Trophoblast cell (in vitro differentiated cells and primary cell): ENCODE measurements at regions not wholly inside any gene's neighbourhood (a gene's known extent, or its start where the extent isn't known, plus 50 kb on each side); places are given as distances from the start of the nearest gene placed in this dataset.
A peak's percentile ranks its signal among the peaks of the same experiment; 100 is the strongest.

Experiments
- DNase-seq, 2 donors: peaks; one replicate each; pipeline ENCODE4 v3.0.0-alpha.2; 2016
- H2AFZ ChIP-seq: 2 replicates; pipeline ENCODE4 v1.6.1; 2013; ENCODE audit warnings: low read length, moderate library complexity, mild to moderate bottlenecking; ENCODE audit not compliant: insufficient read depth, poor library complexity
- H2AK5ac ChIP-seq: 2 replicates; pipeline ENCODE4 v1.6.1; 2013; ENCODE audit warnings: mild to moderate bottlenecking, low read length
- H2BK120ac ChIP-seq: 2 replicates; pipeline ENCODE4 v1.6.1; 2013; ENCODE audit warnings: low read length, mild to moderate bottlenecking, moderate library complexity; ENCODE audit not compliant: insufficient read depth, poor library complexity
- H2BK12ac ChIP-seq: 2 replicates; pipeline ENCODE4 v1.6.1; 2013; ENCODE audit warnings: mild to moderate bottlenecking, low read length, moderate library complexity
- H2BK5ac ChIP-seq: 2 replicates; pipeline ENCODE4 v1.6.1; 2013; ENCODE audit warnings: low read length, low read depth, moderate library complexity, mild to moderate bottlenecking; ENCODE audit not compliant: poor library complexity
- H3K14ac ChIP-seq: 2 replicates; pipeline ENCODE4 v1.6.1; 2013; ENCODE audit warnings: mild to moderate bottlenecking, low read length
- H3K18ac ChIP-seq: 2 replicates; pipeline ENCODE4 v1.6.1; 2013; ENCODE audit warnings: mild to moderate bottlenecking, low read length
- H3K23ac ChIP-seq: 2 replicates; pipeline ENCODE4 v1.6.1; 2013; ENCODE audit warnings: low read length
- H3K27ac ChIP-seq: 2 replicates; pipeline ENCODE4 v1.5.1; 2013; ENCODE audit warnings: low read depth, mild to moderate bottlenecking, inconsistent platforms, low read length, moderate library complexity
- H3K27me3 ChIP-seq: 2 replicates; pipeline ENCODE4 v1.6.1; 2013; ENCODE audit warnings: inconsistent platforms, mild to moderate bottlenecking, low read length, moderate library complexity; ENCODE audit not compliant: insufficient read depth
- H3K36me3 ChIP-seq, 2 experiments: 1 replicate in 1 of 2; 2 replicates in 1 of 2; pipeline ENCODE4 v1.6.1; 2013; ENCODE audit warnings: low read length in 2 of 2, mild to moderate bottlenecking in 2 of 2, moderate library complexity in 1 of 2; ENCODE audit not compliant: insufficient read depth in 2 of 2, control insufficient read depth in 1 of 2
- H3K4ac ChIP-seq: 2 replicates; pipeline ENCODE4 v1.6.1; 2013; ENCODE audit warnings: low read depth, mild to moderate bottlenecking, low read length, moderate library complexity
- H3K4me1 ChIP-seq, 2 experiments: 1 replicate in 1 of 2; 2 replicates in 1 of 2; pipeline ENCODE4 v1.6.1; 2013; ENCODE audit warnings: low read length in 2 of 2, mild to moderate bottlenecking in 2 of 2, moderate library complexity in 1 of 2; ENCODE audit not compliant: insufficient read depth in 2 of 2, control insufficient read depth in 1 of 2
- H3K4me2 ChIP-seq: 2 replicates; pipeline ENCODE4 v1.6.1; 2013; ENCODE audit warnings: inconsistent platforms, mild to moderate bottlenecking, low read length, moderate library complexity
- H3K4me3 ChIP-seq: 2 replicates; pipeline ENCODE4 v1.5.1; 2013; ENCODE audit warnings: mild to moderate bottlenecking, low read depth, low read length, inconsistent platforms
- H3K79me1 ChIP-seq: one replicate; pipeline ENCODE4 v1.6.1; 2013; ENCODE audit warnings: low read length
- H3K79me2 ChIP-seq: 2 replicates; pipeline ENCODE4 v1.6.1; 2013; ENCODE audit warnings: low read length, mild to moderate bottlenecking; ENCODE audit not compliant: control insufficient read depth, insufficient read depth, poor library complexity
- H3K9ac ChIP-seq: 2 replicates; pipeline ENCODE4 v1.6.1; 2013; ENCODE audit warnings: mild to moderate bottlenecking, low read length
- H3K9me3 ChIP-seq: 2 replicates; pipeline ENCODE4 v1.6.1; 2013; ENCODE audit warnings: low read depth, mild to moderate bottlenecking, control low read depth, inconsistent platforms, low read length; ENCODE audit not compliant: insufficient read depth
- H4K12ac ChIP-seq: 2 replicates; pipeline ENCODE4 v1.6.1; 2013; ENCODE audit warnings: low read depth, mild to moderate bottlenecking, low read length, moderate library complexity
- H4K8ac ChIP-seq: 2 replicates; pipeline ENCODE4 v1.6.1; 2013; ENCODE audit warnings: low read depth, mild to moderate bottlenecking, low read length, moderate library complexity
- H4K91ac ChIP-seq: one replicate; pipeline ENCODE4 v1.6.1; 2013; ENCODE audit warnings: low read depth, mild to moderate bottlenecking, low read length, moderate library complexity
- WGBS: extraction: QIAGEN DNeasy Blood & Tissue Kit; methylation state at CpG from one replicate; pipeline ENCODE4 v1.1.7; 2013; ENCODE audit warnings: missing lambda C conversion rate; ENCODE audit not compliant: insufficient read length, insufficient coverage; ENCODE audit errors: extremely low coverage; 5-methylcytosine and 5-hydroxymethylcytosine counted together

DNA sequence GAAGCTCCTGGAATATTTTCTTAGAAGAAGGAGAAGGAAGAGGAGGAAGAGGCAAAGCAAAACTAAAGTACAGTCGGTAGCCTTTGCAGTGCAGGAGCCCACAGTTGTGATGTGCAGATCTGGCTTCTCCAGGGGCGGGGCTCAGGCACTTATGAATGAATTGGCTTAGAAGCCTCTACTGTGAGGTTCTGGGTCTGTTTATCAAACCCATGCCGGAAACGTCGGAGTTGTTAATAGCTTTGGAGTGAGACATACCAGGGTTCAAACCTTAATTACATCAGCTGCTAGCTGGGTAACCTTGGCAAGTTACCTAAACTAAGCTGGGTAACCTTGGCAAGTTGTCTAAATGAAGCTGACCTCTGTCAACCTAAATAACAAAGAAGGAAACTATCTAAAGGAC is 89.3 kb upstream of the PITRM1 start:
- no peak overlapping the region for H4K91ac ChIP-seq
- no peak overlapping the region for H3K23ac ChIP-seq
- peaks cover 5% of the 10 kb centered on the region for H3K79me1 ChIP-seq
- peaks cover 2% of the 10 kb centered on the region for H3K9me3 ChIP-seq
- no peak overlapping the region for H2AK5ac ChIP-seq
- H3K27ac ChIP-seq, result no peak overlapping the region
- H3K27me3 ChIP-seq, result no peaks in the 10 kb centered on the region
- DNase-seq, result no peak
- no peak overlapping the region for H2AFZ ChIP-seq
- no peak overlapping the region for H3K14ac ChIP-seq
- no CpG with 5 or more reads among the region's 5 CpGs for WGBS
- no peak overlapping the region for H2BK120ac ChIP-seq
- no peak overlapping the region for H3K4ac ChIP-seq
- no peak overlapping the region for H3K4me3 ChIP-seq
- H3K18ac ChIP-seq, result no peak overlapping the region
- no peak overlapping the region for H4K8ac ChIP-seq
- H2BK12ac ChIP-seq, result no peak overlapping the region
- H4K12ac ChIP-seq, result no peak overlapping the region
- H3K4me1 ChIP-seq, result peaks cover 12 to 14% of the 10 kb centered on the region in 2 experiments
- H3K9ac ChIP-seq, result no peak overlapping the region
- H3K79me2 ChIP-seq, result peaks cover 1% of the 10 kb centered on the region
- no peak overlapping the region for H2BK5ac ChIP-seq
- H3K36me3 ChIP-seq, result no peaks in the 10 kb centered on the region
- H3K4me2 ChIP-seq, result no peak overlapping the region

DNA sequence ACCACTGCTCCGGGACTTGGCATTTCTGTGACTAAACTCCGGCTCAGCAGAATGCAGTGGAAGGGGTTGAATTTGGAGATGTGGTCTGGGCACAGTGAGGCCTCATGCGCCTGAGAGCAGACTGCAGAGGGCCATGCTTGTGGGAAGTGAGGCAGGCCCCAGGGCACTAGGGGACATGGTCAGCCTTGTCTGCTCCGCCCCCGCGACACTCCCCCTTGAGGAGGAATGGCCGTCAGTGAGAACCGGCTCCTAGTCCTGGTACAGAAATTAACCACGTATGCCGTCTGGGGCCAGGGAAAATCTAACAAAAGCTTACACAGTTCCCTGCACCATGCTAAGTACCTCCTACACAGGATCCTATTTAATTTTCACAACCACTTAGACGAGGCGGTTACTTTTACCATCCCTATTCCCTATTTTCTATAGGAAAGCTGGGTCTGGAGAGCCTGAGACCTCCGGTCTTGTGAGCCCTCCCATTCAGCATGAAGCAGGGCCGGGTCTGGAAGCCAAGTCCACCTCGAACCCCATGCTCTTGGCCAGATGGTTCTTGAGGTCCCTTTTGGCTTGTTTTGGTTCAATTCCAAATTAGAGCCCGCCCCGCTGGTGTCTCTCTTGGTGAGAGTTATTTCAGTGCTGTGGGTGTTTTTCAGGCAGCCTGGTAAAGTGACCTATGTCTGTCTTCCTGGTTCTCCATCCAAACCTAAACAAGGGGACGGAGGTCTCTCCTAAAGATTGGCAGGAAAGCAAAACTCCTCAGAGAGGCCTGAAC is 87.7 kb upstream of the PITRM1 start:
- Histone ChIP-seq H3K14ac (no peak overlapping the region), H3K4me3 (no peak overlapping the region), H3K79me1 (peaks cover 5% of the 10 kb centered on the region), H3K27ac (no peak overlapping the region), H3K23ac (no peak overlapping the region), H2BK120ac (no peak overlapping the region), H3K4me2 (no peak overlapping the region), H3K9ac (no peak overlapping the region), H3K79me2 (peaks cover 1% of the 10 kb centered on the region), H3K4ac (no peak overlapping the region), H2AFZ (peak overlapping the region; percentile 47), H3K9me3 (peaks cover 2% of the 10 kb centered on the region), H4K91ac (no peak overlapping the region), H2BK5ac (no peak overlapping the region), H3K18ac (no peak overlapping the region), H2BK12ac (no peak overlapping the region), H2AK5ac (no peak overlapping the region), H3K4me1 (peaks cover 12 to 14% of the 10 kb centered on the region in 2 experiments), H3K27me3 (no peaks in the 10 kb centered on the region), H4K12ac (no peak overlapping the region), H4K8ac (no peak overlapping the region), H3K36me3 (no peaks in the 10 kb centered on the region)
- WGBS, result no CpG with 5 or more reads among the region's 18 CpGs
- peak in 1 of 2 donors; percentile 14 for DNase-seq

DNA sequence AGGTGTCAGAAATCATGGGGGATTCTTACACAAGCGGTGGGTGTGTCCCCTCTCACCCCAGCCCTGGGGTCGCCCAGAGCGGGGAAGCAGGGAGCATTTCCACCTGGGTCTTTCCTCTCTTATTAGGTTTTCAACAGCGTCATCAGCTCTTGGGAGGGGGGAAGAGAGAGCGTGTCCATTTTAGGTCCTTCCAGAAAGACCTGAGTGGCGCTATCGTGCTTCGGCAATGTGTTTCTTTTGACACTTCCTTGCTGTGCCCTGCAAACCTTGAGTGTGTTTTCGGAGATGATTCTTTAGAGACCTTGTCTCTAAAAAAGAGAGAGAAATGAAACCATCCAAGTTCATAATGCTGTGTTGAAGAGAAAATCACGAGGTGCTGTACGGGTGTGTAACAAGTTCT is 86.9 kb upstream of the PITRM1 start:
- Histone ChIP-seq H3K9ac (no peak overlapping the region), H2BK12ac (no peak overlapping the region), H3K9me3 (peaks cover 2% of the 10 kb centered on the region), H2BK120ac (no peak overlapping the region), H2BK5ac (no peak overlapping the region), H3K4me2 (no peak overlapping the region), H3K4ac (no peak overlapping the region), H3K4me3 (no peak overlapping the region), H3K4me1 (peaks cover 8 to 10% of the 10 kb centered on the region in 2 experiments), H4K91ac (no peak overlapping the region), H3K27me3 (no peaks in the 10 kb centered on the region), H3K18ac (no peak overlapping the region), H2AFZ (no peak overlapping the region), H4K8ac (no peak overlapping the region), H3K36me3 (no peaks in the 10 kb centered on the region), H3K23ac (no peak overlapping the region), H4K12ac (no peak overlapping the region), H2AK5ac (no peak overlapping the region), H3K79me1 (peaks cover 3% of the 10 kb centered on the region), H3K27ac (no peak overlapping the region), H3K14ac (no peak overlapping the region), H3K79me2 (peaks cover 1% of the 10 kb centered on the region)
- DNase-seq, result no peak
- WGBS, result no CpG with 5 or more reads among the region's 11 CpGs

DNA sequence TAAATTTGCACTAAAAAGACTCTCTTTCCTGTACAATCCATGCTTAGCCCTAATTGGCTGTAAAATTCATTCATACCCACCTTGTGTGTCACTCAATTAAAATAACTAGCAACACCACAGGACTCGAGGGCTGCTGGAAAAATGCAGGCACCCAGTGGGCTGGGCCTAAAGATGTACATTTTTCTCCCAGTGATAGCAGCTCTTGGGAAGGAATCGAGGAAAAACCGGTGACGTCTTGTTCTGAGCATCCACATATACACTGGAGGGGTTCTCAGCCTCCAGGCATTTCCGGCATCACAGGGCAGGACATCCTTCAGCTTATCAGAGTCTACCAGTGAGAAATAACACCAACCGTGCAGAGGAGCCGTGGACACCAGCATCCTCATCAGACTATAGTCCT is 85.8 kb upstream of the PITRM1 start:
- H4K8ac ChIP-seq, result no peak overlapping the region
- peaks cover 2% of the 10 kb centered on the region for H3K79me1 ChIP-seq
- no peaks in the 10 kb centered on the region for H3K79me2 ChIP-seq
- no CpG with 5 or more reads among the region's 7 CpGs for WGBS
- no peak overlapping the region for H2AFZ ChIP-seq
- H3K18ac ChIP-seq, result no peak overlapping the region
- no peak overlapping the region for H2BK12ac ChIP-seq
- no peaks in the 10 kb centered on the region for H3K27me3 ChIP-seq
- peak; percentile 52 to 76 for DNase-seq
- no peak overlapping the region for H3K9ac ChIP-seq
- no peak overlapping the region for H2BK5ac ChIP-seq
- no peak overlapping the region for H3K4me3 ChIP-seq
- H3K36me3 ChIP-seq, result no peaks in the 10 kb centered on the region
- peaks cover 2% of the 10 kb centered on the region for H3K9me3 ChIP-seq
- no peak overlapping the region for H2AK5ac ChIP-seq
- no peak overlapping the region for H3K14ac ChIP-seq
- no peak overlapping the region for H4K12ac ChIP-seq
- H3K4me2 ChIP-seq, result no peak overlapping the region
- H3K27ac ChIP-seq, result no peak overlapping the region
- no peak overlapping the region for H4K91ac ChIP-seq
- H3K23ac ChIP-seq, result no peak overlapping the region
- peaks cover 6 to 8% of the 10 kb centered on the region in 2 experiments for H3K4me1 ChIP-seq
- no peak overlapping the region for H3K4ac ChIP-seq
- H2BK120ac ChIP-seq, result no peak overlapping the region
